HUES64 (cell line): ENCODE measurements at regions not wholly inside any gene's neighbourhood (a gene's known extent, or its start where the extent isn't known, plus 50 kb on each side); places are given as distances from the start of the nearest gene placed in this dataset.

Source experiments
- H3K27ac ChIP-seq: 2 replicates; pipeline ENCODE4 v1.7.0; 2013; ENCODE audit warnings: low read depth, low read length, inconsistent platforms
- H3K27me3 ChIP-seq: 2 replicates; pipeline ENCODE4 v1.6.1; 2013; ENCODE audit warnings: mild to moderate bottlenecking, low read length; ENCODE audit not compliant: insufficient read depth
- H3K36me3 ChIP-seq: 2 replicates; pipeline ENCODE4 v1.6.1; 2013; ENCODE audit warnings: mild to moderate bottlenecking, low read length; ENCODE audit not compliant: insufficient read depth
- H3K4me1 ChIP-seq: 2 replicates; pipeline ENCODE4 v1.6.1; 2013; ENCODE audit warnings: mild to moderate bottlenecking, low read length, moderate library complexity; ENCODE audit not compliant: insufficient read depth
- H3K4me3 ChIP-seq: 2 replicates; pipeline ENCODE4 v1.5.1; 2013; ENCODE audit warnings: mild to moderate bottlenecking, low read length, moderate library complexity
- H3K9ac ChIP-seq: 2 replicates; pipeline ENCODE4 v1.6.1; 2013; ENCODE audit warnings: mild to moderate bottlenecking, low read depth, low read length
- H3K9me3 ChIP-seq: 2 replicates; pipeline ENCODE4 v1.6.1; 2013; ENCODE audit warnings: low read depth, low read length; ENCODE audit not compliant: insufficient read depth
- WGBS: fragments of 150-250, 120-280 bp; methylation state at CpG from one replicate; pipeline ENCODE4 v1.1.7; 2013; ENCODE audit warnings: missing lambda C conversion rate; 5-methylcytosine and 5-hydroxymethylcytosine counted together

- H3K9me3 ChIP-seq, result no peaks in the 10 kb centered on the region
- no peaks in the 10 kb centered on the region for H3K4me1 ChIP-seq
- no peak overlapping the region for H3K9ac ChIP-seq
- no peaks in the 10 kb centered on the region; the same call in 1 of the 2 replicates for H3K27me3 ChIP-seq
- H3K27ac ChIP-seq, result no peak overlapping the region
- no peak overlapping the region for H3K4me3 ChIP-seq
- no peaks in the 10 kb centered on the region for H3K36me3 ChIP-seq
- 91% methylated on average over 4 of the region's 5 CpGs for WGBS
These were observed 104.0 kb downstream of the GATA6 start for GRCh38 chr18:22273101-22274039.

- H3K36me3 ChIP-seq, result no peaks in the 10 kb centered on the region
- no peaks in the 10 kb centered on the region for H3K9me3 ChIP-seq
- no peaks in the 10 kb centered on the region for H3K4me1 ChIP-seq
- H3K27ac ChIP-seq, result no peak overlapping the region
- no peaks in the 10 kb centered on the region; the same call in 1 of the 2 replicates for H3K27me3 ChIP-seq
- H3K9ac ChIP-seq, result no peak overlapping the region
- H3K4me3 ChIP-seq, result no peak overlapping the region
These were observed 102.9 kb downstream of the GATA6 start for GRCh38 chr18:22272242-22272641.

DNA sequence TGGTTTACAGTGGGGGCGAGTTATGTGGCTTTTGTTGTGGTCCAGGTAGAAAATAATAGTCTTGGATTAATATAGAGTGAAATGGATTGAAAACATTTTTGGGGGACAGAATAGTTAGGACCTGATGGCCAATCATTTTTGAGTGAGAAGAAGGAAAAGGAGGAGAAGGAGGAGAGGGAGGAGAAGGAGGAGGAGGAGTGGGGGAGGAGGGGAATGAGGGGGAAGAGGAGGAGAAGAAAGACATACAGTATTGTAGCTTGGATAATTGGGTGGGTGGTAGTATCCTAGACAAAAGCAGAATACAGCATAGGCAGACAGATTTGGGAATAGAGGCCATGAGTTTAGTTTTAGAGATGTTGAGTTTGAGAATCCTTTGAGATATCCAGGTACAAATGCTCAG is 101.6 kb downstream of the GATA6 start:
- H3K4me1 ChIP-seq, result no peaks in the 10 kb centered on the region
- no peaks in the 10 kb centered on the region for H3K9me3 ChIP-seq
- no peaks in the 10 kb centered on the region; the same call in 1 of the 2 replicates for H3K27me3 ChIP-seq
- H3K36me3 ChIP-seq, result no peaks in the 10 kb centered on the region
- H3K9ac ChIP-seq, result no peak overlapping the region
- no peak overlapping the region for H3K27ac ChIP-seq
- no peak overlapping the region for H3K4me3 ChIP-seq
- WGBS, result 88% methylated on average over 1 of the region's 1 CpG

GRCh38 chr18:22268641-22269128 is 99.3 kb downstream of the GATA6 start:
- Histone ChIP-seq H3K9me3 (no peaks in the 10 kb centered on the region), H3K4me3 (no peak overlapping the region), H3K9ac (no peak overlapping the region), H3K27me3 (no peaks in the 10 kb centered on the region; the same call in 1 of the 2 replicates), H3K36me3 (no peaks in the 10 kb centered on the region), H3K4me1 (no peaks in the 10 kb centered on the region), H3K27ac (no peak overlapping the region)
- WGBS, result 89% methylated on average over 4 of the region's 4 CpGs

GRCh38 chr18:22267697-22268096 is 98.3 kb downstream of the GATA6 start:
- Histone ChIP-seq H3K4me3 (no peak overlapping the region), H3K27ac (no peak overlapping the region), H3K36me3 (no peaks in the 10 kb centered on the region), H3K27me3 (no peaks in the 10 kb centered on the region; the same call in 1 of the 2 replicates), H3K9ac (no peak overlapping the region), H3K9me3 (no peaks in the 10 kb centered on the region), H3K4me1 (no peaks in the 10 kb centered on the region)
- 83% methylated on average over 8 of the region's 8 CpGs for WGBS

GRCh38 chr18:22267225-22267624 is 97.8 kb downstream of the GATA6 start:
- H3K4me1 ChIP-seq, result no peaks in the 10 kb centered on the region
- H3K36me3 ChIP-seq, result no peaks in the 10 kb centered on the region
- H3K27ac ChIP-seq, result no peak overlapping the region
- no peaks in the 10 kb centered on the region; the same call in 1 of the 2 replicates for H3K27me3 ChIP-seq
- 88% methylated on average over 2 of the region's 2 CpGs for WGBS
- H3K9ac ChIP-seq, result no peak overlapping the region
- H3K9me3 ChIP-seq, result no peaks in the 10 kb centered on the region
- no peak overlapping the region for H3K4me3 ChIP-seq

DNA sequence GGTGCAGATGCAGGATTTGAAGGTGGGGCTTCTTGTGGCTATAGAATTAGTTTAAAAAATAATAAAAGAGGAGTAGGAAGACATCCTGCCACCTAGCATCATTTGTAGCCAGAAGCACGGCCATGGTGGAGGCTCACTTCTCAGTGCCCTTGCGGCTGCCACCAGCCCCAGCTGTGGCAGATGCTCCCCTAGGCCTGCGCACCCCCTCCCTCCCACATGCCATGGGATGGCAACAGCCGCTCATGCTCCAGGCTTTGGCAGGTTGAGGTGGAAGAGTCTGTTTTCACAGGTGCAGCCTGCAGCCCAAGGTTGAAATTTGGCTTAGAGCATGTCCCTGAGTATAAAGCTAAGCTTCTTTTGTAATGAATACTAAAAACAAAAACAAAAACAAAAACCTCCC is 96.4 kb downstream of the GATA6 start:
- Histone ChIP-seq H3K27ac (no peak overlapping the region), H3K27me3 (no peaks in the 10 kb centered on the region), H3K36me3 (no peaks in the 10 kb centered on the region), H3K4me3 (no peak overlapping the region), H3K9me3 (no peaks in the 10 kb centered on the region), H3K9ac (no peak overlapping the region), H3K4me1 (no peaks in the 10 kb centered on the region)
- WGBS, result 94% methylated on average over 3 of the region's 4 CpGs

GRCh38 chr18:22260208-22260820 is 90.9 kb downstream of the GATA6 start:
- Histone ChIP-seq H3K9ac (no peak overlapping the region), H3K36me3 (no peaks in the 10 kb centered on the region), H3K4me3 (no peak overlapping the region), H3K4me1 (no peaks in the 10 kb centered on the region), H3K27ac (no peak overlapping the region), H3K9me3 (no peaks in the 10 kb centered on the region), H3K27me3 (no peaks in the 10 kb centered on the region)
- 87% methylated on average over 8 of the region's 8 CpGs for WGBS

GRCh38 chr18:22257022-22257543 is 87.7 kb downstream of the GATA6 start:
- WGBS, result 73% methylated on average over 5 of the region's 5 CpGs
- Histone ChIP-seq H3K27me3 (no peaks in the 10 kb centered on the region), H3K36me3 (no peaks in the 10 kb centered on the region), H3K27ac (no peak overlapping the region), H3K4me1 (no peaks in the 10 kb centered on the region), H3K4me3 (no peak overlapping the region), H3K9me3 (no peaks in the 10 kb centered on the region), H3K9ac (no peak overlapping the region)

DNA sequence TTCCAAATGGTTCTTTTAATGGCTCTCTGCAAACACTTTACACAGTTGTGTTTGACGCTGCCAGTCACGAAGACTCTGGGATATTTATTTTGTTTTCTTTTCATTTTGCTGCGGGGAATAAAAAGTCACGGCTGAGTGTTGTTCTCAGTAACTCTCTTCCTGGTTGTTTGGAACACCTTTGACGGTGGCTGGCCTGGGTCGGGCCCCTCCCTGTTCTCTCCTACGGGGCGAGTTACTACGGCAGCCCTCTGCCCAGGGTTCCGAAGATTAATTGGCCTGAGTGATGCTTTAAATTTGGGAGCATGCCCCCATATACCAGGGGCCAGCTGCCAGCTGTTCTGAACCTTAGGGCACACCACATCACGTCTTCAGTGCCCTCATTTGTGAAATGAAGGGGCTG is 84.7 kb downstream of the GATA6 start:
- no peaks in the 10 kb centered on the region for H3K4me1 ChIP-seq
- H3K27ac ChIP-seq, result no peak overlapping the region
- no peaks in the 10 kb centered on the region for H3K9me3 ChIP-seq
- H3K4me3 ChIP-seq, result no peak overlapping the region
- 93% methylated on average over 11 of the region's 11 CpGs for WGBS
- no peaks in the 10 kb centered on the region for H3K27me3 ChIP-seq
- no peaks in the 10 kb centered on the region for H3K36me3 ChIP-seq
- no peak overlapping the region for H3K9ac ChIP-seq

- no peaks in the 10 kb centered on the region for H3K9me3 ChIP-seq
- no peak overlapping the region for H3K4me3 ChIP-seq
- H3K27me3 ChIP-seq, result no peaks in the 10 kb centered on the region
- H3K27ac ChIP-seq, result no peak overlapping the region
- no peaks in the 10 kb centered on the region for H3K36me3 ChIP-seq
- no peak overlapping the region for H3K9ac ChIP-seq
- H3K4me1 ChIP-seq, result no peaks in the 10 kb centered on the region
- 85% methylated on average over 6 of the region's 9 CpGs for WGBS
These were observed 84.3 kb downstream of the GATA6 start for GRCh38 chr18:22253676-22254075.
